Sigmoid colon (tissue), 4 donors: ENCODE measurements at regions not wholly inside any gene's neighbourhood (a gene's known extent, or its start where the extent isn't known, plus 50 kb on each side); places are given as distances from the start of the nearest gene placed in this dataset.

Source experiments
- EP300 ChIP-seq, 4 donors: sonication (generic); formaldehyde crosslinking; IDR thresholded peaks; one replicate each; pipeline ENCODE4 v1.6.1; 2017; ENCODE audit warnings: antibody characterized with exemption in 4 of 4
- POLR2AphosphoS5 ChIP-seq, 4 donors: sonication (generic); formaldehyde crosslinking; IDR thresholded peaks; one replicate each; pipeline ENCODE4 v1.6.1; 2017; ENCODE audit warnings: antibody characterized with exemption in 4 of 4
- TF ChIP-seq, protein P1 (sequence below), 4 experiments: fragments of 450-650 bp in 3 of 4; fragments of 200-600 bp in 1 of 4; IDR thresholded peaks; one replicate each; pipeline ENCODE4 v1.5.1; 2016 to 2019; ENCODE audit warnings: antibody characterized with exemption in 4 of 4, mild to moderate bottlenecking in 3 of 4, moderate library complexity in 2 of 4

DNA sequence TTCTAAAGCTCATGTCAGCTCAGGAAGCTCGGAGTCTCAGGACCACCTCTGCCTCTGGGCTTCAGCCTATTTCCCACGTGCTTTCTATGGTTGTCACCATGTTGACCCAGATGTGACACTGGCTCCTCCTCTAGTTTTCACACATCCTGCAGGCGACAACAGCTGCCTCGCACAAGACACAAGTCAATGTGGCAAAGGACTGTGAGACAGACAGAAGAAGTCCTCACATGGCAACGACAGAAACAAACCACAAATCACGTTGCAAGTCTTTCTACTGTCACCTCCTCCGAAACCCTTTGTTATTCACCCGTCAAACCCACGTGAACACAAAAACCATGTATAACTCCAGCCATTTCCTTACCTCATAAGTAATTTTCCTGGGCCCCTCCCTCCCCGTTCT is 194.5 kb downstream of the MEX3B start:
- TF ChIP-seq POLR2AphosphoS5 (IDR thresholded peaks at IDR 0.05): no peak
- TF ChIP-seq, protein P1, sequence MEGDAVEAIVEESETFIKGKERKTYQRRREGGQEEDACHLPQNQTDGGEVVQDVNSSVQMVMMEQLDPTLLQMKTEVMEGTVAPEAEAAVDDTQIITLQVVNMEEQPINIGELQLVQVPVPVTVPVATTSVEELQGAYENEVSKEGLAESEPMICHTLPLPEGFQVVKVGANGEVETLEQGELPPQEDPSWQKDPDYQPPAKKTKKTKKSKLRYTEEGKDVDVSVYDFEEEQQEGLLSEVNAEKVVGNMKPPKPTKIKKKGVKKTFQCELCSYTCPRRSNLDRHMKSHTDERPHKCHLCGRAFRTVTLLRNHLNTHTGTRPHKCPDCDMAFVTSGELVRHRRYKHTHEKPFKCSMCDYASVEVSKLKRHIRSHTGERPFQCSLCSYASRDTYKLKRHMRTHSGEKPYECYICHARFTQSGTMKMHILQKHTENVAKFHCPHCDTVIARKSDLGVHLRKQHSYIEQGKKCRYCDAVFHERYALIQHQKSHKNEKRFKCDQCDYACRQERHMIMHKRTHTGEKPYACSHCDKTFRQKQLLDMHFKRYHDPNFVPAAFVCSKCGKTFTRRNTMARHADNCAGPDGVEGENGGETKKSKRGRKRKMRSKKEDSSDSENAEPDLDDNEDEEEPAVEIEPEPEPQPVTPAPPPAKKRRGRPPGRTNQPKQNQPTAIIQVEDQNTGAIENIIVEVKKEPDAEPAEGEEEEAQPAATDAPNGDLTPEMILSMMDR (IDR thresholded peaks at IDR 0.05): no peak
- no peak for TF ChIP-seq EP300 (IDR thresholded peaks at IDR 0.05)
